HG03558 (cell line): ENCODE measurements at regions not wholly inside any gene's neighbourhood (a gene's known extent, or its start where the extent isn't known, plus 50 kb on each side); places are given as distances from the start of the nearest gene placed in this dataset.
A peak's percentile ranks its signal among the peaks of the same experiment; 100 is the strongest.
"Not testable (repeated sequence)": the region's sequence is repeated elsewhere in the genome, so short reads cannot be mapped to it uniquely, and the experiment has no call there.

ENCODE experiments used
- ATAC-seq: cut with Tn5 transposase; IDR thresholded peaks from one replicate; pipeline ENCODE4 v1.9.1; 2021; ENCODE audit warnings: moderate number of reproducible peaks; ENCODE audit not compliant: unreplicated experiment; ENCODE audit errors: extremely low read depth

DNA sequence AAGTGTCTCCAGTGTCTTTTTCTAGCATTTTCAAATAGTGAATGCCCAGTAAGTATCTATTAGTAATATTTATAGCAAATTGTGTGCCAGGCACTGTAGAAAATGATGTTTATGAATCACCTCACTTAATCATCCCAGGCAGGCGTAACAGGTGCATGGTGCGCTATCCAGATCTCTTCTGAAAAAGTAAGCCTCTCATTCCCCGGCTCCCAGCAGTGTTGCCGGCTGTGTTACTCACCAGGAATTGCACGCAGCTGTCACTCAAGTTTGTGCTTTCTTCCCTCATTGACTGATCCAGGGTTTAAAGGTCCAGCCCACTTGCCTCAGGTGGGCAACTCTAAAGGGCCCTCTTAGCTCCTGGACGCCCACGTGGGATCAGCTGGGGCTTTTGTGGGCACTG, 173.8 kb upstream of the RASSF8 start:
- ATAC-seq = no peak

DNA sequence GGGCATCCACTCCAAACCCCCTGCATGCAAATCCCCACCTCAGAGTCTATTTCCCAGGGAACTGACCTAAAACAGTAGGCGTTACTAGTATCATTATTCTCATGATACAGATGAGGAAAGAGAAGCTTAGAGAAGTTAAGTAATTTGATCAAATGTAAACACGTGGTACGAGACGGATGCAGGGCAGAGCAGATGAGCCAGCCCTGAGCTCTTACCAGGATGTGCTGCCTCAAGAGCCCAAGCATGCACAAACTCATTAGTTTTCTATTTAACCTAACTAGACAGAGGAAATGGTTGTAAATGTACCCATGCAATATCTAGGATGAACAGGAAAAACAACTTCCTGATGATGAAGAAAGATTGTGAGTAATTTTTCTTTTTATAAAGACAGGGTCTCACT, 173.3 kb upstream of the RASSF8 start:
- no peak for ATAC-seq

DNA sequence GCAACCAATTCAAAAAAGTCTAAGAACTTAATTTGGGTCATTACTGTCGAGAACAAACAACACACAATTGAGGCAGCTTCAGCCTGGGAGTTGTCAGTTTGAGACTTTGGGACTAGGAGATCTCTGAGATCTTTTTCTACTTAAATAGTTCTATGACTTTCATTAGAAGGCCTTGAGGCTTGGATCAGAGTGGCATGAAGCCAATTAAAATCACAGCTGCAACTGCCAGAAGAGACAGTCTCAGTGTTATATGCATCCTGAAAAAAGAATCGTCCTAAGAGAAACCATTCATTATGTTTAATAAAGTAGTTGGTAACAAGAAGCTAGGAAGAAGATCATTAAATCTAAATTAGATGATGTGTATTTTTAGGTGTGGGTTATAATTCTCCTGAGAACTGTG, 170.8 kb upstream of the RASSF8 start:
- ATAC-seq = no peak

DNA sequence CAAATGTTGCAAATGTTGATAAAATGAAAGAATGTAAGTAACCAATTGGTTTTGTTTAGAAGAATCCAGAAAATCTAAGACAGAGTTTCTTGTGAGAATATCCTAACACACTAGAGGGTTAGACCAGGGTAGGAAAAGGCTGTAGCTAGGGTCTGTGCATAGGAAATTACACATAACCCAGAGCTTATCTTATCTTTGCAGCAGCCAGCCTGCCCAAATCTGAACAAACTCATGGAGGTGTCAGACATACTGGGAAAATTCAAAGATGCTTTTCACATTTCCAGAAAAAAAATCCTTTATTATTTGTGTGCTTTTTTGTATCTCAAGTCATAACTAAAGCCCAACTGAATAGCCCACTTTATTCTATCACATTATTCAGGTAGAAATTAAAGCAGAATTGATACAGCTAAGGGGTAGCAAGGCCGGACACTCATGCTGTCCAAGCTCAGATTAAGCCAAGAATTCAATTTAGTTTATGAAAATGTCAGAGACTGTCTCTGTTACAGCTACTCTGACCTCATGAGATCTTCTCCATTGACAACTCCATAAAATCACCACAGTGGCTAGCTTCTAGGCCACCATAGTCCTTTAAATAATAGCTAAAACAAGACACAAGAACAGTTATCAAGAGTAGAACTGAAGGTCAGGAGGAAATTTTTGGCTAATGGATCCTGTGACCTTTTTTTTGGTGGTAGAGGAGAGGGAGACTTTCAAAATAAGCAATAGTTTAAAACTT, 169.6 kb upstream of the RASSF8 start:
- no peak for ATAC-seq

DNA sequence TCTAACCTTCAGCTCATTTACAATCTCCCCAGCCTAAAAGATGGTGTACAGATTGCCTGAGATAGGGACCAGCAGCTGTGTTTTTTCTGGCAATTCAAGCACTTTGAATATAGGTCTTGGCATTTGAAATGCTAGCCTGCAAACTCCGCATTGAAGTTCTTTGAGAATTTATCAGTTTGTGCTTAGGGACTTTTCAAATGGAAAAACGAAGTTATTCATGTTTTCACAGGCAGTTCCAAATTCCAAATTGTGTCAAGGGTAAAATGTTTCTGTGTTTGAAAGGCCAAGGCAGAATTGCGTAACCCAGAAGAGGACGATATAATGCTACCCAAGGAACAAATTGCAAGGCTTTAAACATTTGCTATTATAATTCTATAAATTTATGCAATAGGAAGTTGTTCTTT, 168.9 kb upstream of the RASSF8 start:
- no peak for ATAC-seq

DNA sequence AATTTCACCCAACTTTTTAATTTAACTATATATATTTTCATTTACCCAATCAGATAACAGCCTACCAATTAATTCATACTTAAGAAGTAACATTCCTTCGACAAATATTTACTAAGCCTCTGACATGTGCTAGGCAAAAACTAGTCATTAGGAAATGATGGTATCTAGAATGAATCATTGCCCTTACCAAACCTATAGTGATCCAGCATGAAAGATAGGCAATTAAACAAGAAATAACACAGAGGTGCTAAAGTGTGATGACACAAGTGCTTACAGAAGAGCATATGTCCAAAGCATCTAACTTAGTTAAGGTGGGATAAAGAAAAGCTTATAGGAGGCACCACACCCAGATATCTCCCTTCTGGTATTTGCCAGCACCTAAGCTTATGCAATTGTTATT, 166.5 kb upstream of the RASSF8 start:
- ATAC-seq = no peak

DNA sequence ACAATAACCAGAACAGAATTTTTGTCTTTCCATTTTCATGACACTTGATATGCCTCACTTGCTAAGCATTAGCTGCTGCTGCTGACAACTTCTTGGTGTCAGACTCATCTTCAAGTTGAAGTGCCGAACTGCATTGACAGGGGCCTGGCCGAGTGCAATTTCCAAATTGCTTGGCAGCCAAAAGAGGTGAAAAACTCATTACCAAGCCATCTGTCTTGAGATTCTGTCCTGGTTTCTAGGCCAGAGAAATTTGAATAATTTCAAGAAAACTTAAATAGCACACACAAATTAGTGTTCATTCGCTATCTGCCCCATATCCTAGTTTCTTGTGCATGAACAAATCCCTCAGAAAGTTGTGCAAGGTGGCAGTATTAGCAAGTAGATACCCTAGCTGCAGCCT, 165.3 kb upstream of the RASSF8 start:
- no peak for ATAC-seq

DNA sequence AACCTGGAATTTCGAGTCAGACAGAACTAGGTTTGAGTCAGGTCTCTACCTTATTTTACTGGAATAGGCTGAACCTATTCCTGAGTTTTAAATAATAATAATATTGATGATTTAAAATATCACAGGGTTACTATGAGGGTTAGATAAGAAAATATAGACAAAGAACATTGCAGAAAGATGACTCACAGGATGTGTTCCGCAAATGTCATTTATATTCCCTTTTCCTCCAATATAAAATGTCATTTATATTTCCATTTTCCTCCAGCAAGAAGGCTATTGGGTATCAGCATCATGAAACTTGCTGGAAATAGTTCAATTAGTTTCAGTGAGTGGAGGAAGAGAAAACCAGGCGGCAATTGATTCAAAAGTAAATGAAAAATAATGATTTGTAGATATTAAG, 163.9 kb upstream of the RASSF8 start:
- ATAC-seq = no peak

DNA sequence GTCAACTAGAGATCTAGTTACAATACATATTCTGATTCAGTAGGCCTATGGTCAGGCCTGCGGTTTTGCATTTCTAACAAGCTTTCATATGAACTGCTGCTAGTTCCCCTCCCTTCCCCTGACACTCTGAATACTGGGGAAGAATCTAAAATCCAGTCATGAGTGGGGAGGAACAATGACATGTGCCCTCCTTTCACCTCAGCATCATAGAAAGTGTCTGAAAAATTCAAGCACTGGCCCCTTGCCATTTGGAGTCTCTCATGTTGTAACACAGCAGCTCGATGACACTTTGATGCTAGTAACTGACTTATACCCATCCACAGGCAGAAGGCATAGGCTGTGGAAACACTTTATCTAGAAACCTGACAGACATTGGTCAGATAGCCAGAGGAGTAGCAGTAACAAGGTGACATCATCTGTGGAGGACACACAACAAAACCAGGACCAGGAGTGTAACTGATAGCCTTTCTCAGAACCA, 161.9 kb upstream of the RASSF8 start:
- ATAC-seq = no peak

DNA sequence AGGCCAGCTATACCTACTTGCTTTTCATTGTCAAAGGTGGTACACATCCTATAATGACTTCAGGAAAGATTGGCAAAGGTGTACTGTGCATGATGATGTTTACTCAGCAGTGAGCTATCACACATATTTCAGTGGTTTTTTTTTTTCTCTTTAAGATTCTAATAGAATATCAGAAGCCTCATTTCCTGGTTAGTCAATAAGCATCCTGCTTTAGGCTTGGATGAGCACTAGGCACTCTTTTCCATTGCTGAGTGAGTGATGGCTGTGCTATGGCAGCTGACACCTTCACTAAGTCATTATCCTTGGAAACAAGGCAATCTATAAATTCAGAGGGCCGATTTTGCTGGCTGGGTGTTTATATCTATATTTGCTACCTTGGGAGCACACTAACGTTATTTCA, 161.1 kb upstream of the RASSF8 start:
- ATAC-seq = no peak

DNA sequence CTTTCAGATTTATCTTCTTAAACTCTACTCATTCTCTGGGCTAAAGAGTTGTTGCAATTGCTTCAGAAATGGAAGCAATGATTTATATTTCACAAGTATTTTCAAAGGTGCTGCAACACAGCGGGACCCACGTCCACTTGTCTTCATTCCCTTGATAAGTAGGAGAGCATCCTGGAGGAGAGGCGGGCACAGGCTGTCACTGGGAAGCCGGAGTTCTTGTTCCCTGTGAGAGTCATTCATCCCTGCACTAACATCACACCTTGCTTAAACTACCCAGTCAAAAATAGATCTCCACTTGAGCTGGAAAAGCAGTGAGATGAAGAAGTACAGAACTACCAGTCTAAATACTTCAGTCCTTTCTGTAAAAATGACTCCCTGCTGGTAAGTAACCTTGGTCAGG, 160.5 kb upstream of the RASSF8 start:
- no peak for ATAC-seq

DNA sequence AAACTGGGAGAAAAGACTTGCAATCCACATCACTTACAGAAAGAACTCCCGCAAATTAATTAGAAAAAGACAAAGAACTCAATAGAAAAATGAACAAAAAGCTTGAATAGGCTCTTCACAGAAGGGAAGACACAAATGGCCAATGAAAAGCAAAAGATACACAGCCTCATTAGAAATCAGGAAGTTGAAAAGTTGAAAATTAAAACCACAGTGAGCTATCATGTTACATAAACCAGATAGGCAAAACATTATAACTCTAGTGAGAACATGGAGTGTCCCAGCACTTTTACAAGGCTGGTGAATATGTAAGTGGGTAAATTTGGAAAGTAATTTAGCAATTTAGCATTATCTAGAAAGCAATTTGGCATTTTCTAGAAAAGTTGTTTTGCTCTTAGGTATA, 158.4 kb upstream of the RASSF8 start:
- no peak for ATAC-seq

DNA sequence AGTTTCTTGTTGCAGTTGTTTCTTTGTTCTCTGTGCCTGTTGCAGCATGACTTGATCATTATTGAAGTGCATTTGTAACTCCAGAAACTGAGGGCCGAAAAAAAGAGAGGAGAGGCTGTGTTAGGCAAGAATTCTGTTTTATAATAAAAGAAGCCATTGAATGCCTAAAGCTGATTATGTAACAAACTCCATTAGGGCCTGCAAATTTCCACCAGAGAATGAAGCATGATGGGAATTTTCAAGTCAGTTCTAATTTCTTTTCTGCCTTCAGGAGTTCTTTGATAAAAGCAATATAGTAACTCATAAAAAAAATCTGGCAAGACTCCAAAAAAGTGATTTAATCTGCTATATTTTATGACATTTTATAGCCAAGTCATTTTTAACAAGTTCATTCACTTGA, 156.7 kb upstream of the RASSF8 start:
- ATAC-seq = no peak

DNA sequence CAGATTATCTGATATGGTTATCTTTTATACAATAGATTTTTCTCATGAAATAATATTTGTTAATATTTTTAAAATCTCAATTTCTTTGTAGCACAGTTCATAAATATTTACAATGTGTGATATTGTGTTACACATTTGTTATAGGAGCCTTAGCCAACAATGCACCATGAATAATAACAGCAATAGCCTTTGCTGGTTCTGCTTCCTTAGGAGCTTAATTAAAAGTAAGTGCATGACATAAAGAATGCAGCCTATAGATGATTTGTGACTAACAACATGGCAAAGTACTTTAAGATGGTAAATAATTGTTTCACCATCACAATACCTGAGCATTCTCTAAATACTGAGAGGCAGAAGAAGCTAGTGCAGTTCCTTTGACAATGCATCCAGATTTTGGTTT, 156.3 kb upstream of the RASSF8 start:
- ATAC-seq = no peak

DNA sequence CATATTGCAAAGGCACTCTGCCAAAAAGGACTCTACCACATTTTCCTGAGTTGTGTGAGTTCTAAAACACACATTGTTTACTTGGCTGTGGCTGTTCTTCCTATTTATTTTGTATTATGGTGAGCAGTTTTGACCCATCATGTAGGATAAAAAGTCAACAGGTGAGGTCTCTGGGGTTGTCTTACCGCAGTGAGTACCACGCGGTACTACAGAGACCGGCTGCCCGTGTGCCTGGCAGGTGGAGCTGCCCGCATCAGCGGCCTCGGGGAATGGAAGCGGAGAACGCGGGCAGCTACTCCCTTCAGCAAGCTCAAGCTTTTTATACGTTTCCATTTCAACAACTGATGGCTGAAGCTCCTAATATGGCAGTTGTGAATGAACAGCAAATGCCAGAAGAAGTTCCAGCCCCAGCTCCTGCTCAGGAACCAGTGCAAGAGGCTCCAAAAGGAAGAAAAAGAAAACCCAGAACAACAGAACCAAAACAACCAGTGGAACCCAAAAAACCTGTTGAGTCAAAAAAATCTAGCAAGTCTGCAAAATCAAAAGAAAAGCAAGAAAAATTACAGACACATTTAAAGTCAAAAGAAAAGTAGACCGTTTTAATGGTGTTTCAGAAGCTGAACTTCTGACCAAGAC, 155.3 kb upstream of the RASSF8 start:
- ATAC-seq = not testable (repeated sequence)

DNA sequence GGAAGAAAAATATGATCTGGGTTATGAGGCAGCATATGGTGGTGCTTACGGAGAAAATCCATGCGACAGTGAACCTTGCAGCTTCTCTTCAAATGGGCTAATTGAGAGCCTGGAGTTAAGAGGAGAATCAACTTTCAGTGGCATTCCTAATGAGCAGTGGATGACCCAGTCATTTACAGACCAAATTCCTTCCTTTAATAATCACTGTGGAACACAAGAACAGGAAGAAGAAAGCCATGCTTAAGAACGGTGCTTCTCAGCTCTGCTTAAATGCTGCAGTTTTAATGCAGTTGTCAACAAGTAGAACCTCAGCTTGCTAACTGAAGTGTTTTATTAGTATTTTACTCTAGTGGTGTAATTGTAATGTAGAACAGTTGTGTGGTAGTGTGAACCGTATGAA, 154.2 kb upstream of the RASSF8 start:
- ATAC-seq = not testable (repeated sequence)

DNA sequence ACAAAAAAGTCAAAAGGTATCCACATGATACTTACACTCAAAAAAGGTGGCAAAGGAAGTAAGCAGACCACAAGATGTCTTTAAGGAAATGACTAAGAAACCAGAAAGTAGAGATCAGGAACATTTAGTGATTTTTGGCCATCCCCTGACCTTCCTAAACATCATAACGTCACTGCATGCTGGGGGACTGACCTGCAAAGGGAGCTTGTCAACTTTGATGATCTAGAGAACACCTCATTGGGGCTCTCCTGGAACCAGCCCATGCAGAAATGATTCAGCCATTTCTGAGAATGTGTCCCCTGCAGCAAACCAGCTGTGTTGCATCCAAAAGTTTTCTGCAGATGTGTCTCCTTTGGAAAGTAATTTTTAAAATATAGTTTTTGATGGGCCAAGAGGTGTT, 152.2 kb upstream of the RASSF8 start:
- ATAC-seq = no peak

DNA sequence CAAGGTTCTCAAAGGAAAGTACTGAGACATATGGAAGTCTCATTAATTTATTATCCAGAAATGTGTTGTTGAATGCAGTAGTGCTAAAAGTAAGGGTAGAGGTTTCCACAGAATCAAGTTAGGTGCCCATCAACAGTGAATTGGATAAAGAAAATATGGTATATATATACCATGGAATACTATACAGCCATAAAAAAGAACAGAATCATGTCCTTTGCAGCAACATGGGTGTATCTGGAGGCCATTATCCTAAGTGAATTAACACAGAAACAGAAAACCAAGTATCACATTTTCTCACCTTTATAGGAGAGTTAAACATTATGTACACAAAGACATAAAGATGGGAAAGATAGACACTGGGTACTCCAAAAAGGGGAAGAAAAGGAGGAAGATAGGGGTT, 149.9 kb upstream of the RASSF8 start:
- ATAC-seq = no peak

DNA sequence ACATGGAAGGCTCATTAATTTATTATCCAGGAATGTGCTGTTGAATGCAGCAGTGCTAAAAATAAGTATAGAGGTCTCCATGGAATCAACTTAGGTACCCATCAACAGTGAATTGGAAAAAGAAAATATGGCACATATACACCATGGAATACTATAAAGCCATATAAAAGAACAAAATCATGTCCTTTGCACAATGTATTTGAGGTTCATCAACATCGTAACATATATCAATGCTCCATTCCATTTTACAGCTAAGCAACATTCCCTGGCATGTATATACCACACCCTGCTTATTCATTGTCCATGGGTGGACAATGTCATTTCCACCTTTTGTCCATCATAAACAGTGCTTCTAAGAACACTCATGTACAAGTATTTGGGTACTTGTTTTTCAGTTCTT, 147.8 kb upstream of the RASSF8 start:
- no peak for ATAC-seq

DNA sequence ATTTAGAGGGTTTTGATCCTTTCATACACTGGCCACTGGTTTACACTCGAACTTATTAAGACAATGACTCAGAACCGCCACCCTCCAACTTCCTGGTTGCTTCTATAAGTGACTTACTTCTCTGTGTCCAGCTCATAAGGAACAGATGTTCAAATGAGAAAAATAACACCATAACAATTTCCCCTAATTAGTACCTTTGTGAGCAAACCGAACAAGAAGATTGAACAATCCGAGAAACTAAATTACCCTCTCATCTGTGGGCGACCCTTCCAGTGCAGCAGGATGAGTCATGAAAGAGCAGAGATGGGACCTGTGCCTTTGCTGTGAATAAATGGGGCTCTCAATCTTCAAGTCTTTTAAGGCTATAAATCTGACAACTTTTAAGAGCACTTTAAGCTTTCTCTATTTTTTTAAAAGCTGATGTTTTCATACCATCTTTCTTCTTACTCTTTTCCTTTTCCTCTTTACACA, 146.8 kb upstream of the RASSF8 start:
- peak; percentile 43 for ATAC-seq

DNA sequence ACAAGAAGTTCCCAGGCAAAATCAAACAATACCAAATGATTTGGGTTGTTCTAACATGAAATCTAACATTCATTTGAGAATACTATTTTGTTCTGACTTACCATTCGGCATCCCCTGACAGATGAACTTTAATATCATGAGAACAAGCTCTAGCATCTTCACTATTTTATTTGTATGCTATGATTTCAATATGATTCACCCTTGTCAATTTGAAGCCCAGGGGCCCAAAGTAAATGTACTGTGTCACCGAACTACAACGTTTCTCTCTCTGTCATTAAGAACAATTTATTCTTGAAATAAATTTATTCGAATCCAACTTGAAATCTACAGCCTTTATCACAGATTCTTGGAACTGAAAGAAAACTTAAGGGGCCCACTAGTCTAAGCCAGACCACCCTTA, 146.2 kb upstream of the RASSF8 start:
- no peak for ATAC-seq

DNA sequence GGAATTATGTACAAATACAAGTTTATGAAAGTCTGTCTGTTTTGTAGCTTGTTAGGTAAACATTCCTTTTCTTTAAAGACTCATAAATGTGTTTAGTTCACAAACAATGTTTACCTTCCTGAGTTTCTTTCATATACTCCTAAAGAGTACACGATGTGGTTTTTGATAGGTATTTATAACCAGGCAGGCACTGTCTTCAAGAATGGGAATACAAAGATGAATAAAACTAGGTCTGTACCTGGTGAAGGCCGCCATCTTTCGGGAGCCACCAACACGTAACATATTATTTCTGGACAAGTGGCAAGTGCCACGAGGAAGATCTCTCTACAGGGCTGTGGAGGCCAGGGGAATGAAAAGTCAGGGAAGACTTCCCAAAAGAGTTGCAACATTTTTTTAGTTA, 144.6 kb upstream of the RASSF8 start:
- ATAC-seq = no peak
